WTC11 (cell line): ENCODE measurements at regions not wholly inside any gene's neighbourhood (a gene's known extent, or its start where the extent isn't known, plus 50 kb on each side); places are given as distances from the start of the nearest gene placed in this dataset.

Source experiments
- ATAC-seq: fragments of 200-7000 bp; cut with Tn5 transposase; 2 replicates; pipeline ENCODE4 v1.10.0; 2021; ENCODE audit warnings: mild to moderate bottlenecking, moderate library complexity
- CTCF ChIA-PET: fragments of 300-600 bp; sonication (Branson Sonifier 250); formaldehyde crosslinking; loops from one replicate; lab custom pipeline; 2021; ENCODE audit warnings: antibody characterized with exemption; lab: Charles Lee
- POLR2A ChIA-PET: fragments of 350-600 bp; sonication (Branson Sonifier 250); formaldehyde crosslinking; loops from one replicate; lab custom pipeline; 2021; ENCODE audit warnings: antibody characterized with exemption; lab: Charles Lee
- DNase-seq: peaks from one replicate; pipeline ENCODE4 v3.0.0; 2021; ENCODE audit warnings: low spot score
- H3K27ac Mint-ChIP-seq: 2 replicates; pipeline ENCODE4 v1.8.0; 2021; ENCODE audit warnings: mixed read lengths
- H3K27me3 Mint-ChIP-seq: 2 replicates; pipeline ENCODE4 v1.8.0; 2021; ENCODE audit warnings: low read depth, mild to moderate bottlenecking, moderate library complexity, mixed read lengths
- H3K36me3 Mint-ChIP-seq: 2 replicates; pipeline ENCODE4 v1.8.0; 2021; ENCODE audit warnings: mixed read lengths
- H3K4me1 Mint-ChIP-seq: 2 replicates; pipeline ENCODE4 v1.8.0; 2022; ENCODE audit warnings: mixed read lengths
- H3K4me3 Mint-ChIP-seq: 2 replicates; pipeline ENCODE4 v1.8.0; 2021; ENCODE audit warnings: mild to moderate bottlenecking, moderate library complexity, mixed read lengths
- H3K9me3 Mint-ChIP-seq: 2 replicates; pipeline ENCODE4 v1.8.0; 2021; ENCODE audit warnings: mixed read lengths
- ATF1 ChIP-seq: sonication (generic); formaldehyde crosslinking; IDR thresholded peaks from 2 replicates; pipeline ENCODE4 v1.8.1; 2023; ENCODE audit warnings: mild to moderate bottlenecking, moderate library complexity, missing genetic modification reagents
- CREB1 ChIP-seq: sonication (generic); formaldehyde crosslinking; IDR thresholded peaks from 2 replicates; pipeline ENCODE4 v1.8.0; 2023; ENCODE audit warnings: mild to moderate bottlenecking, missing genetic modification reagents
- ETV6 ChIP-seq: sonication (generic); formaldehyde crosslinking; IDR thresholded peaks from 2 replicates; pipeline ENCODE4 v1.8.1; 2022; ENCODE audit warnings: mild to moderate bottlenecking, missing genetic modification reagents
- FOXP4 ChIP-seq: sonication (generic); formaldehyde crosslinking; IDR thresholded peaks from 2 replicates; pipeline ENCODE4 v1.8.0; 2022; ENCODE audit warnings: mild to moderate bottlenecking, missing genetic modification reagents
- HMGA2 ChIP-seq: fragments of 250-450 bp; sonication (Bioruptor Pico); IDR thresholded peaks from 2 replicates; pipeline ENCODE4 v1.4.0; 2021; ENCODE audit warnings: mild to moderate bottlenecking, moderate library complexity
- JUN ChIP-seq: sonication (generic); formaldehyde crosslinking; IDR thresholded peaks from 2 replicates; pipeline ENCODE4 v1.8.0; 2023; ENCODE audit warnings: mild to moderate bottlenecking, missing genetic modification reagents
- MXD4 ChIP-seq: fragments of 250-450 bp; sonication (Bioruptor Pico); IDR thresholded peaks from 2 replicates; pipeline ENCODE4 v1.8.0; 2021; ENCODE audit warnings: mild to moderate bottlenecking, moderate library complexity, borderline replicate concordance
- PRDM15 ChIP-seq: sonication (generic); formaldehyde crosslinking; IDR thresholded peaks from 2 replicates; pipeline ENCODE4 v1.8.0; 2022; ENCODE audit warnings: missing genetic modification reagents
- PREB ChIP-seq: sonication (generic); formaldehyde crosslinking; IDR thresholded peaks from 2 replicates; pipeline ENCODE4 v1.8.1; 2022; ENCODE audit warnings: mild to moderate bottlenecking, missing genetic modification reagents, moderate library complexity, borderline replicate concordance
- SP1 ChIP-seq: sonication (generic); formaldehyde crosslinking; conservative IDR thresholded peaks from 2 replicates; pipeline ENCODE4 v1.8.1; 2022; ENCODE audit warnings: missing genetic modification reagents
- USF1 ChIP-seq: sonication (generic); formaldehyde crosslinking; IDR thresholded peaks from 2 replicates; pipeline ENCODE4 v1.8.0; 2022; ENCODE audit warnings: mild to moderate bottlenecking, missing genetic modification reagents
- ZBTB21 ChIP-seq: sonication (generic); formaldehyde crosslinking; IDR thresholded peaks from 2 replicates; pipeline ENCODE4 v1.8.1; 2023; ENCODE audit warnings: mild to moderate bottlenecking, missing genetic modification reagents, borderline replicate concordance
- ZNF219 ChIP-seq: sonication (generic); formaldehyde crosslinking; IDR thresholded peaks from 2 replicates; pipeline ENCODE4 v1.8.0; 2023; ENCODE audit warnings: missing genetic modification reagents, mild to moderate bottlenecking, borderline replicate concordance
- ZNF263 ChIP-seq: sonication (generic); formaldehyde crosslinking; IDR thresholded peaks from 2 replicates; pipeline ENCODE4 v1.8.1; 2022; ENCODE audit warnings: low read depth, mild to moderate bottlenecking, moderate library complexity, missing genetic modification reagents
- ZNF416 ChIP-seq: fragments of 250-450 bp; sonication (Bioruptor Pico); IDR thresholded peaks from 2 replicates; pipeline ENCODE4 v1.9.0; 2021; ENCODE audit warnings: mild to moderate bottlenecking, inconsistent platforms
- TF ChIP-seq, protein P1 (sequence below): sonication (generic); formaldehyde crosslinking; IDR thresholded peaks from 2 replicates; pipeline ENCODE4 v1.8.0; 2023; ENCODE audit warnings: missing genetic modification reagents
- TF ChIP-seq, protein P2 (sequence below): sonication (generic); formaldehyde crosslinking; IDR thresholded peaks from 2 replicates; pipeline ENCODE4 v1.8.1; 2022; ENCODE audit warnings: low read depth, missing genetic modification reagents, borderline replicate concordance
- TF ChIP-seq, protein P3 (sequence below): fragments of 250-450 bp; sonication (Bioruptor Pico); IDR thresholded peaks from 2 replicates; pipeline ENCODE4 v1.9.0; 2021; ENCODE audit warnings: mild to moderate bottlenecking, borderline replicate concordance

GRCh38 chr5:27788184-27788583 is 749.8 kb upstream of the CDH9 start:
- POLR2A ChIA-PET: no interaction called here
- H3K9me3 Mint-ChIP-seq: no peaks in the 10 kb centered on the region
- H3K4me3 Mint-ChIP-seq: no peak overlapping the region
- no peak for TF ChIP-seq HMGA2 (CRISPR knock-in tag)
- H3K4me1 Mint-ChIP-seq: no peaks in the 10 kb centered on the region
- CTCF ChIA-PET: no interaction called here
- DNase-seq (no peak), ATAC-seq (no peak)
- H3K36me3 Mint-ChIP-seq: no peaks in the 10 kb centered on the region
- no peaks in the 10 kb centered on the region for H3K27me3 Mint-ChIP-seq
- H3K27ac Mint-ChIP-seq: no peak overlapping the region

DNA sequence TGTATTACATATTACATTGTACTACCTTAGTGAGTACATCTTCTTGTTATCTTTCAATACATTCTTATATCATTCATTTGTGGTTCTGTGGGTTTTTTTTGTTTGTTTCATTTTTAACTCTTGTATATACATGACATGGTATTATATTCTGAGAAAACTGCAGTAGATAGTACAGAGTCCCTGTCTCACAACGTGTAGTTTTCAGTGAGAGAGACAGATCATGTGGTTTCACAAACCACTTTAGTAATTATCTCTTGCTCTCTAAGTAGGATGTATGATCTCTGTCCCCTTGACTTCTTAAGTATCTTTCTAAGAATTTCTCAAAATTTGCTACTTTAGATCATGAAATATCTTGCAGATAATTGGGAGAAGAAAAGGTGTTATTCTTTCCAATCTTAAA is 745.9 kb upstream of the CDH9 start:
- ChIA-PET CTCF (no interaction called here), POLR2A (no interaction called here)
- Mint-ChIP-seq H3K36me3 (no peaks in the 10 kb centered on the region), H3K27ac (no peak overlapping the region), H3K4me1 (no peaks in the 10 kb centered on the region), H3K27me3 (no peaks in the 10 kb centered on the region), H3K9me3 (peaks cover 3% of the 10 kb centered on the region; the same call in 1 of the 2 replicates), H3K4me3 (no peak overlapping the region)
- no peak for DNase-seq
- TF ChIP-seq, protein P1, sequence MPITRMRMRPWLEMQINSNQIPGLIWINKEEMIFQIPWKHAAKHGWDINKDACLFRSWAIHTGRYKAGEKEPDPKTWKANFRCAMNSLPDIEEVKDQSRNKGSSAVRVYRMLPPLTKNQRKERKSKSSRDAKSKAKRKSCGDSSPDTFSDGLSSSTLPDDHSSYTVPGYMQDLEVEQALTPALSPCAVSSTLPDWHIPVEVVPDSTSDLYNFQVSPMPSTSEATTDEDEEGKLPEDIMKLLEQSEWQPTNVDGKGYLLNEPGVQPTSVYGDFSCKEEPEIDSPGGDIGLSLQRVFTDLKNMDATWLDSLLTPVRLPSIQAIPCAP (CRISPR knock-in tag): no peak
- TF ChIP-seq FOXP4 (CRISPR knock-in tag) (no peak), MXD4 (CRISPR knock-in tag) (no peak), PRDM15 (CRISPR knock-in tag) (no peak)
- ATAC-seq: no peak

- no peaks in the 10 kb centered on the region for H3K36me3 Mint-ChIP-seq
- H3K4me1 Mint-ChIP-seq: no peaks in the 10 kb centered on the region
- no peaks in the 10 kb centered on the region for H3K27me3 Mint-ChIP-seq
- H3K27ac Mint-ChIP-seq: no peak overlapping the region
- DNase-seq (no peak), ATAC-seq (no peak)
- no peak overlapping the region for H3K4me3 Mint-ChIP-seq
- H3K9me3 Mint-ChIP-seq: peaks cover 3% of the 10 kb centered on the region; the same call in 1 of the 2 replicates
- ChIA-PET POLR2A (no interaction called here), CTCF (no interaction called here)
- TF ChIP-seq ETV6 (CRISPR knock-in tag) (no peak), ATF1 (CRISPR knock-in tag) (no peak), SP1 (CRISPR knock-in tag) (no peak), ZNF416 (CRISPR knock-in tag) (no peak), CREB1 (CRISPR knock-in tag) (no peak), ZBTB21 (no peak), ZNF263 (no peak), ZNF219 (no peak), USF1 (no peak), JUN (CRISPR knock-in tag) (no peak), PREB (CRISPR knock-in tag) (no peak)
- TF ChIP-seq, protein P2, sequence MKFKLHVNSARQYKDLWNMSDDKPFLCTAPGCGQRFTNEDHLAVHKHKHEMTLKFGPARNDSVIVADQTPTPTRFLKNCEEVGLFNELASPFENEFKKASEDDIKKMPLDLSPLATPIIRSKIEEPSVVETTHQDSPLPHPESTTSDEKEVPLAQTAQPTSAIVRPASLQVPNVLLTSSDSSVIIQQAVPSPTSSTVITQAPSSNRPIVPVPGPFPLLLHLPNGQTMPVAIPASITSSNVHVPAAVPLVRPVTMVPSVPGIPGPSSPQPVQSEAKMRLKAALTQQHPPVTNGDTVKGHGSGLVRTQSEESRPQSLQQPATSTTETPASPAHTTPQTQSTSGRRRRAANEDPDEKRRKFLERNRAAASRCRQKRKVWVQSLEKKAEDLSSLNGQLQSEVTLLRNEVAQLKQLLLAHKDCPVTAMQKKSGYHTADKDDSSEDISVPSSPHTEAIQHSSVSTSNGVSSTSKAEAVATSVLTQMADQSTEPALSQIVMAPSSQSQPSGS (CRISPR knock-in tag): no peak
- TF ChIP-seq, protein P3, sequence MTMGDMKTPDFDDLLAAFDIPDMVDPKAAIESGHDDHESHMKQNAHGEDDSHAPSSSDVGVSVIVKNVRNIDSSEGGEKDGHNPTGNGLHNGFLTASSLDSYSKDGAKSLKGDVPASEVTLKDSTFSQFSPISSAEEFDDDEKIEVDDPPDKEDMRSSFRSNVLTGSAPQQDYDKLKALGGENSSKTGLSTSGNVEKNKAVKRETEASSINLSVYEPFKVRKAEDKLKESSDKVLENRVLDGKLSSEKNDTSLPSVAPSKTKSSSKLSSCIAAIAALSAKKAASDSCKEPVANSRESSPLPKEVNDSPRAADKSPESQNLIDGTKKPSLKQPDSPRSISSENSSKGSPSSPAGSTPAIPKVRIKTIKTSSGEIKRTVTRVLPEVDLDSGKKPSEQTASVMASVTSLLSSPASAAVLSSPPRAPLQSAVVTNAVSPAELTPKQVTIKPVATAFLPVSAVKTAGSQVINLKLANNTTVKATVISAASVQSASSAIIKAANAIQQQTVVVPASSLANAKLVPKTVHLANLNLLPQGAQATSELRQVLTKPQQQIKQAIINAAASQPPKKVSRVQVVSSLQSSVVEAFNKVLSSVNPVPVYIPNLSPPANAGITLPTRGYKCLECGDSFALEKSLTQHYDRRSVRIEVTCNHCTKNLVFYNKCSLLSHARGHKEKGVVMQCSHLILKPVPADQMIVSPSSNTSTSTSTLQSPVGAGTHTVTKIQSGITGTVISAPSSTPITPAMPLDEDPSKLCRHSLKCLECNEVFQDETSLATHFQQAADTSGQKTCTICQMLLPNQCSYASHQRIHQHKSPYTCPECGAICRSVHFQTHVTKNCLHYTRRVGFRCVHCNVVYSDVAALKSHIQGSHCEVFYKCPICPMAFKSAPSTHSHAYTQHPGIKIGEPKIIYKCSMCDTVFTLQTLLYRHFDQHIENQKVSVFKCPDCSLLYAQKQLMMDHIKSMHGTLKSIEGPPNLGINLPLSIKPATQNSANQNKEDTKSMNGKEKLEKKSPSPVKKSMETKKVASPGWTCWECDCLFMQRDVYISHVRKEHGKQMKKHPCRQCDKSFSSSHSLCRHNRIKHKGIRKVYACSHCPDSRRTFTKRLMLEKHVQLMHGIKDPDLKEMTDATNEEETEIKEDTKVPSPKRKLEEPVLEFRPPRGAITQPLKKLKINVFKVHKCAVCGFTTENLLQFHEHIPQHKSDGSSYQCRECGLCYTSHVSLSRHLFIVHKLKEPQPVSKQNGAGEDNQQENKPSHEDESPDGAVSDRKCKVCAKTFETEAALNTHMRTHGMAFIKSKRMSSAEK (CRISPR knock-in tag): no peak
Measured at GRCh38 chr5:27778121-27778520, 739.7 kb upstream of the CDH9 start.
